Heart left ventricle (tissue), 16 donors: ENCODE measurements at regions not wholly inside any gene's neighbourhood (a gene's known extent, or its start where the extent isn't known, plus 50 kb on each side); places are given as distances from the start of the nearest gene placed in this dataset.

Source experiments
- ATAC-seq, 4 donors: fragments of 200-7000 bp; cut with Tn5 transposase; one replicate each; pipeline ENCODE4 v1.9.1; 2020 to 2022; ENCODE audit warnings: moderate library complexity in 4 of 4, mild to moderate bottlenecking in 3 of 4, moderate number of reproducible peaks in 1 of 4
- DNase-seq, 5 donors: peaks; one replicate each; pipeline ENCODE4 v3.0.0-alpha.2; 2020
- H3K27ac ChIP-seq, 12 donors: fragments of 200-600 bp; sonication (generic) in 4 of 12; one replicate each; pipeline versions ENCODE4 v1.5.0 to v1.8.0; 2016 to 2022; ENCODE audit warnings: mild to moderate bottlenecking in 2 of 12
- H3K27me3 ChIP-seq, 9 donors: fragments of 200-600 bp; sonication (generic) in 2 of 9; one replicate each; pipeline versions ENCODE4 v1.5.1 to v1.8.0; 2016 to 2022; ENCODE audit warnings: mild to moderate bottlenecking in 3 of 9
- H3K36me3 ChIP-seq, 9 donors: fragments of 200-600 bp; sonication (generic) in 2 of 9; one replicate each; pipeline versions ENCODE4 v1.5.0 to v1.8.0; 2018 to 2022; ENCODE audit warnings: mild to moderate bottlenecking in 2 of 9
- H3K4me1 ChIP-seq, 12 donors: fragments of 200-600 bp; sonication (generic) in 4 of 12; one replicate each; pipeline versions ENCODE4 v1.5.0 to v1.8.0; 2016 to 2022; ENCODE audit warnings: mild to moderate bottlenecking in 3 of 12
- H3K4me3 ChIP-seq, 12 donors: fragments of 200-600 bp; sonication (generic) in 4 of 12; one replicate each; pipeline versions ENCODE4 v1.5.0 to v1.8.0; 2017 to 2022; ENCODE audit warnings: mild to moderate bottlenecking in 9 of 12, moderate library complexity in 4 of 12
- H3K9me3 ChIP-seq, 12 donors: fragments of 200-600 bp; sonication (generic) in 4 of 12; one replicate each; pipeline versions ENCODE4 v1.5.0 to v1.8.0; 2016 to 2022; ENCODE audit warnings: mild to moderate bottlenecking in 1 of 12
- CTCF ChIP-seq, 12 donors: fragments of 200-600 bp; sonication (generic) in 4 of 12; IDR thresholded peaks; one replicate each; pipeline versions ENCODE4 v1.5.0 to v1.8.0; 2018 to 2022; ENCODE audit warnings: antibody characterized with exemption in 12 of 12, mild to moderate bottlenecking in 5 of 12
- POLR2A ChIP-seq, 2 donors: fragments of 450-650 bp; IDR thresholded peaks; one replicate each; pipeline ENCODE4 v1.6.1; 2017; ENCODE audit warnings: antibody characterized with exemption in 2 of 2, mild to moderate bottlenecking in 2 of 2, moderate library complexity in 2 of 2
- WGBS, 4 donors: extraction: QIAGEN DNeasy Blood & Tissue Kit in 2 of 4; methylation state at CpG; one replicate each; pipeline versions ENCODE4 v1.1.5 to v1.1.7; 2013 to 2018; 5-methylcytosine and 5-hydroxymethylcytosine counted together
- intact Hi-C, 10 donors: fragments of 100-400 bp; cut with DNase I; formaldehyde crosslinking; loops; one replicate each; pipeline versions ENCODE4 v1.11.1 to v1.14.2; 2022
- donor health status: ischemic (EF 13 %, LVEDD 7.1; RV severe dilation, severe dysfunction).
- donor health status: healthy with polysubstance abuse.
- donor health status: DM: no; HTN: yes; CAD: no.
- donor health status: DM: no; HTN: no; CAD: no.
- donor health status: ischemic (EF 25% LVEDD 6.9; RV normal size, moderate dysfunction).
- donor health status: ischemic (EF 25% LVEDD 5.7; RV mildly dilated, moderate dysfunction).
- donor health status: healthy.
- donor health status: DM: yes; HTN: yes; CAD: no.
- donor health status: ischemic (EF 35%, LVEDD 5.7; RV mildly dilated, moderate dysfunction).
- donor health status: nonischemic (EF 11% LVEDD 7.7; RV severe dilation, severe dysfunction).
- donor health status: DM: yes; HTN: yes; CAD: no.
- donor health status: PGD.
- donor health status: ischemic (EF 29% LVEDD 5.4; RV normal size, mild dysfunction).
- donor health status: nonischemic (EF 23%, LVEDD 6.1; RV moderate dilation, normal function).

- no peak for TF ChIP-seq POLR2A (IDR thresholded peaks at IDR 0.05)
- TF ChIP-seq CTCF (IDR thresholded peaks at IDR 0.05) = no peak
- Histone ChIP-seq H3K9me3 (peaks cover 0 to 13% (median 0%) of the 10 kb centered on the region in 12 donors), H3K4me1 (no peaks in the 10 kb centered on the region), H3K27me3 (peaks cover 0 to 8% (median 0%) of the 10 kb centered on the region in 9 donors), H3K4me3 (no peak overlapping the region), H3K27ac (no peak overlapping the region), H3K36me3 (no peaks in the 10 kb centered on the region)
- no peak for DNase-seq
- no peak for ATAC-seq
- 83 to 93% (median 90%) methylated on average over 3 of the region's 3 CpGs for WGBS, 4 donors
- intact Hi-C loops = no loop called here
Measured at GRCh38 chr1:38700077-38700470, 159.5 kb downstream of the RRAGC start.

DNA sequence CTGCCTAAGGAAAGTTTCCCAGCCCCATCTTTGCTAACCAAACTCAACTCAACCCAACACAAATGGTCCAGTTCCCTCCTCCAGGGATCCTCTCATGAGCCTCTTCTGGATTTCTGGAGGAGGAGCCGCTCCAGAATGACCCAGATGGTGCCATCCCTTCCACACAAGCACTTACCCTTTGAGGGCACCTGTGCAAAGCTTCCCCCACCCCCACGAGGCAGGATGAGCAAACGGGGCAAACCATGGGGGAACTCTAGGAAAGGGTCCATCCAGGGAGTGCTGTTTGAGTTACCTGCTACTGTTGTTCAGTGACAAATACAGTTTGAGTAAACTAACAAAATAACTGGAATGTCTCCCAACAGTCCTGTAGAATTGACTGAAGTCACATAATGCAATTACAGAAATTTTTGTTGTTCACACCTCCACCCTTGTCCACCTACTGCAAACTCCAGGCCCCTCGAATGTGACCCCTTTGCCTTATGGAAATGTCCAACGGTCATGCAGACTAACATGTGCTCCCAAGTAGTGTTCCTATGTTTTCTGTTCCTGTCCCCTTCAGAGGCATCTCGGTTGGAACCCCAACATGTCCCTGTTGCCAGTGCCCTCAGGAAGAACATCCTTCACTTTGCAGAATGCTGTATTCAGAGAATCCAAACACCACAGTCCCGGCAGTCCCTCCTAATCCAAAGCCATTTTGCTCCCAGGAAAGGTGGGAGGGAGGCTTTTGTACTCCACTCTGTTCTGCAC is 160.1 kb downstream of the RRAGC start:
- no peak for ATAC-seq
- intact Hi-C loops = no loop called here
- no peaks in the 10 kb centered on the region for H3K36me3 ChIP-seq
- no peak overlapping the region for H3K27ac ChIP-seq
- DNase-seq = no peak
- H3K27me3 ChIP-seq = peaks cover 0 to 12% (median 0%) of the 10 kb centered on the region in 9 donors
- 68 to 72% (median 68%) methylated on average over 7 of the region's 7 CpGs for WGBS, 4 donors
- H3K9me3 ChIP-seq = peaks cover 0 to 9% (median 0%) of the 10 kb centered on the region in 12 donors
- H3K4me3 ChIP-seq = no peak overlapping the region
- TF ChIP-seq POLR2A (IDR thresholded peaks at IDR 0.05) (no peak), CTCF (IDR thresholded peaks at IDR 0.05) (no peak)
- H3K4me1 ChIP-seq = no peaks in the 10 kb centered on the region

- H3K9me3 ChIP-seq = peaks cover 0 to 11% (median 0%) of the 10 kb centered on the region in 12 donors
- no peak for ATAC-seq
- H3K4me1 ChIP-seq = no peaks in the 10 kb centered on the region
- TF ChIP-seq POLR2A (IDR thresholded peaks at IDR 0.05) = no peak
- no peak for TF ChIP-seq CTCF (IDR thresholded peaks at IDR 0.05)
- no peaks in the 10 kb centered on the region for H3K36me3 ChIP-seq
- intact Hi-C loops = no loop called here
- H3K4me3 ChIP-seq = no peak overlapping the region
- 60 to 75% (median 67%) methylated on average over 1 of the region's 1 CpG for WGBS, 4 donors
- H3K27ac ChIP-seq = no peak overlapping the region
- peaks cover 0 to 14% (median 0%) of the 10 kb centered on the region in 9 donors for H3K27me3 ChIP-seq
- no peak for DNase-seq
Measured at GRCh38 chr1:38697387-38697786, 162.2 kb downstream of the RRAGC start.

- intact Hi-C loops = no loop called here
- no peak overlapping the region for H3K27ac ChIP-seq
- H3K36me3 ChIP-seq = no peaks in the 10 kb centered on the region
- DNase-seq (no peak), ATAC-seq (no peak)
- peaks cover 0 to 14% (median 0%) of the 10 kb centered on the region in 9 donors for H3K27me3 ChIP-seq
- 90 to 95% (median 93%) methylated on average over 2 of the region's 2 CpGs for WGBS, 4 donors
- H3K4me1 ChIP-seq = no peaks in the 10 kb centered on the region
- H3K9me3 ChIP-seq = peaks cover 0 to 11% (median 0%) of the 10 kb centered on the region in 12 donors
- TF ChIP-seq POLR2A (IDR thresholded peaks at IDR 0.05) (no peak), CTCF (IDR thresholded peaks at IDR 0.05) (no peak)
- no peak overlapping the region for H3K4me3 ChIP-seq
Measured at GRCh38 chr1:38696371-38696770, 163.2 kb downstream of the RRAGC start.
